ENCODE measurements at regions not wholly inside any gene's neighbourhood (a gene's known extent, or its start where the extent isn't known, plus 50 kb on each side); places are given as distances from the start of the nearest gene placed in this dataset.

- DNase-seq (ENCODE audit: low spot score): no peak
Observed at GRCh38 chr9:12618956-12619355, 74.2 kb upstream of the TYRP1 start.

GRCh38 chr9:12625844-12626243, 67.3 kb upstream of the TYRP1 start:
- Histone ChIP-seq H3K27ac (no peak overlapping the region), H3K4me3 (no peak overlapping the region)
- no peak for DNase-seq (ENCODE audit: low spot score)
- no peak for TF ChIP-seq CTCF (IDR thresholded peaks at IDR 0.05)

More at GRCh38 chr9:12618956-12619355, 74.2 kb upstream of the TYRP1 start:
- Histone ChIP-seq H3K27ac (no peak overlapping the region), H3K4me3 (no peak overlapping the region)
- TF ChIP-seq CTCF (IDR thresholded peaks at IDR 0.05): no peak

DNA sequence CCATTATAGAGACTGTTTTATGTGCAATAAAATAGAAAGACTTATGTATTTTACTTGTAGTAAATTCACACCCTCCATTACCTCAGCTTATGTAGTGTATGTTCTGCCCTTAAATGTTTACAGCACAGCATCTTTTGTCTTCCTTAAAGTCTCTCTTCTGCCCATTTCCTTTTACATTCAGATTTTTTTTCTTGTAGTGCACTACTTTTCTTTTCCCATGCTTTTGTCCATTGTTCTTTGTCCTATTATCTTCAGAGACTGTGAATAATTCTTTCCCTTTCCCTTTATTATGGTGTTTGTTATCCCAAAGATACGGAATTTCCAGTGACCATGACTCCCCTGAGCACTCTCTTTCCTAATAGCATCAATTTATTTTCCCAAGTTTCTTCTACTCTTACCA, 66.1 kb upstream of the TYRP1 start:
- no peak for DNase-seq (ENCODE audit: low spot score)
- no peak for TF ChIP-seq CTCF (IDR thresholded peaks at IDR 0.05)
- H3K4me3 ChIP-seq: no peak overlapping the region
- H3K27ac ChIP-seq: no peak overlapping the region

- Histone ChIP-seq H3K27ac (no peak overlapping the region), H3K4me3 (no peak overlapping the region)
- no peak for TF ChIP-seq CTCF (IDR thresholded peaks at IDR 0.05)
- DNase-seq (ENCODE audit: low spot score): no peak
Observed at GRCh38 chr9:12628546-12628945, 64.6 kb upstream of the TYRP1 start.

GRCh38 chr9:12629067-12629466, 64.1 kb upstream of the TYRP1 start:
- no peak for TF ChIP-seq CTCF (IDR thresholded peaks at IDR 0.05)
- no peak for DNase-seq (ENCODE audit: low spot score)
- Histone ChIP-seq H3K27ac (no peak overlapping the region), H3K4me3 (no peak overlapping the region)

DNA sequence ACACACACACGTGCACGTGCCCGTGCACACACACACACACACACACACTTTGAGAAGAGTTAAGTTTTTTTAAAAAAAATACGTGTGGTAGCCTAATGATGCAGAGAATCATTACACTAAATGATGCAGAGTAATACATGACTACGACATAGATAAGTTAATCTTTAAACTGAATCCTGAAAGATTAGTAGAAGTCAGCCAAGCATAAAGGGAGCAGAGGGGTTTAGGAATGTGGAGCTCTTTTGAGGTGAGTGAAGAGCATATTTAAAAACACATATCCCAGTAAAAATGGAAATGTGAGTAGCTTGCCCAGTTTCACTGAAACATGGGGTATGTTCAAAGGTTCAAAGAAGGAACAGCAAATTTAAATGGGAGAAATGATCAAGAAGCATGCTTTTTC, 61.3 kb upstream of the TYRP1 start:
- Histone ChIP-seq H3K4me3 (no peak overlapping the region), H3K27ac (no peak overlapping the region)
- no peak for TF ChIP-seq CTCF (IDR thresholded peaks at IDR 0.05)
- DNase-seq (ENCODE audit: low spot score): no peak

- TF ChIP-seq CTCF (IDR thresholded peaks at IDR 0.05): no peak
- no peak overlapping the region for H3K27ac ChIP-seq
Observed at GRCh38 chr9:12633016-12633765, 60.0 kb upstream of the TYRP1 start.

More at GRCh38 chr9:12633016-12633765, 60.0 kb upstream of the TYRP1 start:
- DNase-seq (ENCODE audit: low spot score): no peak
- H3K4me3 ChIP-seq: no peak overlapping the region

Measured in coronary artery (tissue), 2 donors.